Loucy (cell line): ENCODE measurements at regions not wholly inside any gene's neighbourhood (a gene's known extent, or its start where the extent isn't known, plus 50 kb on each side); places are given as distances from the start of the nearest gene placed in this dataset.

Experiments used
- EZH2phosphoT487 ChIP-seq: fragments of 200-600 bp; IDR thresholded peaks from 2 replicates; pipeline ENCODE4 v1.6.1; 2018; ENCODE audit warnings: antibody characterized with exemption, mild to moderate bottlenecking, moderate library complexity, borderline replicate concordance
- TF ChIP-seq, protein P1 (sequence below): fragments of 200-600 bp; sonication (generic); conservative IDR thresholded peaks from 2 replicates; pipeline ENCODE4 v1.5.1; 2014; ENCODE audit warnings: mild to moderate bottlenecking, antibody characterized with exemption, low read length

DNA sequence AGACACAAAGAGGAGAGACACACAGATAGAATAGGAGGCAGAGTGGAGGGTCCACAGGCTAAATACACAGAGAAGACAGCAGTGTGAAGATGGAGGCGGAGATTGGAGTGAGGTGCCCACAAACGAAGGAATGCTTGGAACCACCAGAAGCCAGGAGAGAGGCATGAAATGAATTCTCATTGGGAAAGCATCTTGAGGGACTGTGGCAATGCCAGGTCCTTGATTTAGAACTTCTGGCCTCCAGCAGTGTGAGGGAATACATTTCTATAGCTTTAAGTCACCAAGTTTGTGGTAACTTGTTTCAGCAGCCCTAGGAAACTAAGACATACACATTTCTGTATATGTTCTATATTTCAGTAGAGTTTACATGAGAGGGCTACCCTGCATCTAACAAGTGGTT lies 396.6 kb upstream of the ZNF608 start:
- TF ChIP-seq, protein P1, sequence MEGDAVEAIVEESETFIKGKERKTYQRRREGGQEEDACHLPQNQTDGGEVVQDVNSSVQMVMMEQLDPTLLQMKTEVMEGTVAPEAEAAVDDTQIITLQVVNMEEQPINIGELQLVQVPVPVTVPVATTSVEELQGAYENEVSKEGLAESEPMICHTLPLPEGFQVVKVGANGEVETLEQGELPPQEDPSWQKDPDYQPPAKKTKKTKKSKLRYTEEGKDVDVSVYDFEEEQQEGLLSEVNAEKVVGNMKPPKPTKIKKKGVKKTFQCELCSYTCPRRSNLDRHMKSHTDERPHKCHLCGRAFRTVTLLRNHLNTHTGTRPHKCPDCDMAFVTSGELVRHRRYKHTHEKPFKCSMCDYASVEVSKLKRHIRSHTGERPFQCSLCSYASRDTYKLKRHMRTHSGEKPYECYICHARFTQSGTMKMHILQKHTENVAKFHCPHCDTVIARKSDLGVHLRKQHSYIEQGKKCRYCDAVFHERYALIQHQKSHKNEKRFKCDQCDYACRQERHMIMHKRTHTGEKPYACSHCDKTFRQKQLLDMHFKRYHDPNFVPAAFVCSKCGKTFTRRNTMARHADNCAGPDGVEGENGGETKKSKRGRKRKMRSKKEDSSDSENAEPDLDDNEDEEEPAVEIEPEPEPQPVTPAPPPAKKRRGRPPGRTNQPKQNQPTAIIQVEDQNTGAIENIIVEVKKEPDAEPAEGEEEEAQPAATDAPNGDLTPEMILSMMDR: no peak
- TF ChIP-seq EZH2phosphoT487: no peak
